Neuronal stem cell (in vitro differentiated cells): ENCODE measurements at regions not wholly inside any gene's neighbourhood (a gene's known extent, or its start where the extent isn't known, plus 50 kb on each side); places are given as distances from the start of the nearest gene placed in this dataset.

Experiments used
- DNase-seq: peaks from one replicate; pipeline ENCODE4 v3.0.0-alpha.2; 2013; ENCODE audit warnings: low spot score
- H2AFZ ChIP-seq: one replicate; pipeline ENCODE4 v1.6.1; 2013; ENCODE audit warnings: mild to moderate bottlenecking, low read length, inconsistent platforms
- H2AK5ac ChIP-seq: 2 replicates; pipeline ENCODE4 v1.6.1; 2013; ENCODE audit warnings: low read depth, mild to moderate bottlenecking, inconsistent platforms, low read length, moderate library complexity, mixed read lengths
- H2BK120ac ChIP-seq: 2 replicates; pipeline ENCODE4 v1.6.1; 2013; ENCODE audit warnings: low read depth, mild to moderate bottlenecking, inconsistent platforms, low read length, moderate library complexity, mixed read lengths
- H2BK12ac ChIP-seq: one replicate; pipeline ENCODE4 v1.6.1; 2013; ENCODE audit warnings: low read length, inconsistent platforms
- H2BK15ac ChIP-seq: 2 replicates; pipeline ENCODE4 v1.6.1; 2013; ENCODE audit warnings: mild to moderate bottlenecking, low read length, inconsistent platforms, mixed read lengths
- H2BK5ac ChIP-seq: one replicate; pipeline ENCODE4 v1.6.1; 2013; ENCODE audit warnings: inconsistent platforms, mild to moderate bottlenecking, low read length, moderate library complexity
- H3K14ac ChIP-seq: one replicate; pipeline ENCODE4 v1.6.1; 2013; ENCODE audit warnings: low read length, inconsistent platforms
- H3K18ac ChIP-seq: 2 replicates; pipeline ENCODE4 v1.6.1; 2013; ENCODE audit warnings: low read length, inconsistent platforms
- H3K23ac ChIP-seq: 2 replicates; pipeline ENCODE4 v1.6.1; 2013; ENCODE audit warnings: low read depth, mild to moderate bottlenecking, mixed read lengths, low read length, inconsistent platforms; ENCODE audit not compliant: poor library complexity
- H3K27ac ChIP-seq: replicated peaks from 3 replicates; pipeline ENCODE4 v1.5.1; 2013; ENCODE audit warnings: low read length, inconsistent platforms
- H3K27me3 ChIP-seq, 3 experiments: 2 replicates each; pipeline ENCODE4 v1.6.1; 2013; ENCODE audit warnings: low read length in 3 of 3, mild to moderate bottlenecking in 2 of 3, inconsistent platforms in 1 of 3, low read depth in 1 of 3, mixed read lengths in 1 of 3, moderate library complexity in 1 of 3; ENCODE audit not compliant: control insufficient read depth in 3 of 3, insufficient read depth in 3 of 3
- H3K36me3 ChIP-seq, 2 donors: replicated peaks in 1 of 2; 2 replicates each; pipeline ENCODE4 v1.6.1; 2013; ENCODE audit warnings: low read length in 2 of 2; ENCODE audit not compliant: control insufficient read depth in 2 of 2, insufficient read depth in 2 of 2
- H3K4ac ChIP-seq: 2 replicates; pipeline ENCODE4 v1.6.1; 2013; ENCODE audit warnings: inconsistent platforms, mild to moderate bottlenecking, low read length, moderate library complexity
- H3K4me1 ChIP-seq, 2 donors: 1 replicate in 1 of 2; 2 replicates in 1 of 2; pipeline ENCODE4 v1.6.1; 2013; ENCODE audit warnings: low read length in 2 of 2, low read depth in 1 of 2; ENCODE audit not compliant: control insufficient read depth in 2 of 2, insufficient read depth in 1 of 2
- H3K4me2 ChIP-seq: one replicate; pipeline ENCODE4 v1.6.1; 2013; ENCODE audit warnings: mild to moderate bottlenecking, low read length, inconsistent platforms; ENCODE audit not compliant: insufficient read depth, poor library complexity, severe bottlenecking
- H3K4me3 ChIP-seq, 2 donors: 2 replicates each; pipeline ENCODE4 v1.5.1; 2013; ENCODE audit warnings: low read length in 2 of 2, mild to moderate bottlenecking in 2 of 2, inconsistent platforms in 1 of 2, moderate library complexity in 1 of 2
- H3K79me1 ChIP-seq: one replicate; pipeline ENCODE4 v1.6.1; 2013; ENCODE audit warnings: low read depth, mild to moderate bottlenecking, inconsistent platforms, low read length, moderate library complexity
- H3K9ac ChIP-seq: one replicate; pipeline ENCODE4 v1.6.1; 2013; ENCODE audit warnings: mild to moderate bottlenecking, low read depth, low read length, inconsistent platforms; ENCODE audit not compliant: poor library complexity
- H3K9me3 ChIP-seq, 2 donors: replicated peaks in 1 of 2; 2 replicates each; pipeline versions ENCODE3 to v1.6.1; 2013; ENCODE audit warnings: low read length in 2 of 2, mild to moderate bottlenecking in 2 of 2, inconsistent platforms in 1 of 2, low read depth in 1 of 2, mixed read lengths in 1 of 2, moderate library complexity in 1 of 2; ENCODE audit not compliant: control insufficient read depth in 2 of 2, insufficient read depth in 1 of 2
- H4K8ac ChIP-seq: one replicate; pipeline ENCODE4 v1.6.1; 2013; ENCODE audit warnings: low read depth, mild to moderate bottlenecking, inconsistent platforms, low read length, moderate library complexity
- H4K91ac ChIP-seq: one replicate; pipeline ENCODE4 v1.6.1; 2013; ENCODE audit warnings: low read length, low read depth, mild to moderate bottlenecking, inconsistent platforms; ENCODE audit not compliant: poor library complexity
- WGBS, 2 donors: extraction: QIAGEN DNeasy Blood & Tissue Kit; methylation state at CpG; one replicate each; pipeline ENCODE4 v1.1.7; 2013; ENCODE audit warnings: missing lambda C conversion rate in 2 of 2, mixed read lengths in 1 of 2; ENCODE audit not compliant: insufficient read length in 2 of 2, insufficient replicate concordance in 1 of 2; ENCODE audit errors: extremely low coverage in 2 of 2; 5-methylcytosine and 5-hydroxymethylcytosine counted together

DNA sequence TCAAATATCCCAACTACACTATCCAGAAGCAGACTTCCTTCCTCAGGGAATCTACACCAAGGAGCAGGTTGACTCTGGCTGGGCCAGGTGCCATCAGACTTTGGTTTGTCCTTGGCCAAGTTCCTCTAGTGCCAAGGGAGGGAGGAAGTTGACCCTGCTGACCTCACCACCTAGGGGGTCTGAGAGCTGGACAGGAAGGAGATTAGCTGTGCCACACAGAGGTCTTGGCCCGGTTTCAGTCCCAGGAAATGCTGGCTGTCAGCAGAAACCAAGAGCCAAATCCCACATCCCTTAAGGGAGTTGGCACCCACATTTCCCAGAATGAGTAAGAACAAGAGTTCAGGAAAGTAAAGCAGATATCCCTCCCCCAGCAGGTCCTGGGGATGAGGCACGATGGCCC is 178.2 kb downstream of the SALL1 start:
- no peak overlapping the region for H2BK5ac ChIP-seq
- H4K91ac ChIP-seq = no peak overlapping the region
- no peaks in the 10 kb centered on the region for H3K27me3 ChIP-seq
- no peaks in the 10 kb centered on the region for H3K79me1 ChIP-seq
- H2AFZ ChIP-seq = no peak overlapping the region
- H3K14ac ChIP-seq = no peak overlapping the region
- no peak overlapping the region for H2BK12ac ChIP-seq
- no peak overlapping the region for H3K18ac ChIP-seq
- H2AK5ac ChIP-seq = no peak overlapping the region
- H4K8ac ChIP-seq = no peak overlapping the region
- no peaks in the 10 kb centered on the region for H3K9me3 ChIP-seq
- H3K9ac ChIP-seq = no peak overlapping the region
- H3K23ac ChIP-seq = no peak overlapping the region
- H3K4ac ChIP-seq = no peak overlapping the region
- H3K4me1 ChIP-seq = no peaks in the 10 kb centered on the region
- H3K27ac ChIP-seq = no peak overlapping the region
- no peak overlapping the region for H2BK15ac ChIP-seq
- no peak for DNase-seq
- H2BK120ac ChIP-seq = no peak overlapping the region
- no peak overlapping the region for H3K4me3 ChIP-seq
- no CpG with 5 or more reads among the region's 2 CpGs for WGBS, 2 donors
- no peaks in the 10 kb centered on the region for H3K36me3 ChIP-seq
- no peak overlapping the region for H3K4me2 ChIP-seq

DNA sequence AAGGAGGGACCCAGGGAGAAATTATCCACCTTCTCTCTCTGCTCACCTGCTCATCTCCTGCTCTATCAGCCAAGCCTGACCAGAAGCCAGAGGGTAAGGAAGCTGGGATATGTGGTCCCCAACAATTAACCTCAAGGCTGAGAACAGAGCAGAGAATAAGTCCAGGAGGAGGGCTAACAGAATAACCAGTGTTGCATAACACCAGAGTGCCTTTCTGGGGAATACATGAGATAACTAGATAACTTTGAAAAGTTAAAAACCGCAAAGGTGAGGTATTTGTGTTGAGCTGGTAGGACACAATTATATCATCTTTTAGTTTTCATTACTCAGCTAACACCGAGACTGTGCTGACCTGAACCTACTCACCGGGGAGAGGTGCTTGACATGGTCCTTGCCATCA is 180.8 kb downstream of the SALL1 start:
- no CpG with 5 or more reads among the region's 3 CpGs for WGBS, 2 donors
- no peaks in the 10 kb centered on the region for H3K9me3 ChIP-seq

GRCh38 chr16:50967827-50968612 is 183.1 kb downstream of the SALL1 start:
- Histone ChIP-seq H3K23ac (no peak overlapping the region), H4K91ac (no peak overlapping the region), H2BK12ac (no peak overlapping the region), H2BK5ac (no peak overlapping the region), H3K4me3 (no peak overlapping the region), H3K4ac (no peak overlapping the region), H3K9me3 (no peaks in the 10 kb centered on the region), H2BK15ac (no peak overlapping the region), H3K18ac (no peak overlapping the region), H4K8ac (no peak overlapping the region), H2BK120ac (no peak overlapping the region), H3K27me3 (peaks cover 0 to 4% (median 0%) of the 10 kb centered on the region in 3 experiments), H3K14ac (no peak overlapping the region), H2AK5ac (no peak overlapping the region), H3K36me3 (no peaks in the 10 kb centered on the region), H3K4me1 (no peaks in the 10 kb centered on the region), H3K27ac (no peak overlapping the region), H2AFZ (no peak overlapping the region), H3K4me2 (no peak overlapping the region), H3K79me1 (no peaks in the 10 kb centered on the region), H3K9ac (no peak overlapping the region)
- no CpG with 5 or more reads among the region's 3 CpGs for WGBS, 2 donors
- no peak for DNase-seq

More for the DNA sequence above, 180.8 kb downstream of the SALL1 start:
- Histone ChIP-seq H2BK5ac (no peak overlapping the region), H2BK12ac (no peak overlapping the region), H3K4me2 (no peak overlapping the region), H3K4me3 (no peak overlapping the region), H4K91ac (no peak overlapping the region), H3K4ac (no peak overlapping the region), H3K27me3 (peaks cover 0 to 4% (median 0%) of the 10 kb centered on the region in 3 experiments), H3K9ac (no peak overlapping the region), H2BK15ac (no peak overlapping the region), H3K27ac (no peak overlapping the region), H2AK5ac (no peak overlapping the region), H4K8ac (no peak overlapping the region), H3K79me1 (no peaks in the 10 kb centered on the region), H3K36me3 (no peaks in the 10 kb centered on the region), H2BK120ac (no peak overlapping the region), H2AFZ (no peak overlapping the region), H3K23ac (no peak overlapping the region), H3K14ac (no peak overlapping the region), H3K18ac (no peak overlapping the region), H3K4me1 (no peaks in the 10 kb centered on the region)
- no peak for DNase-seq

DNA sequence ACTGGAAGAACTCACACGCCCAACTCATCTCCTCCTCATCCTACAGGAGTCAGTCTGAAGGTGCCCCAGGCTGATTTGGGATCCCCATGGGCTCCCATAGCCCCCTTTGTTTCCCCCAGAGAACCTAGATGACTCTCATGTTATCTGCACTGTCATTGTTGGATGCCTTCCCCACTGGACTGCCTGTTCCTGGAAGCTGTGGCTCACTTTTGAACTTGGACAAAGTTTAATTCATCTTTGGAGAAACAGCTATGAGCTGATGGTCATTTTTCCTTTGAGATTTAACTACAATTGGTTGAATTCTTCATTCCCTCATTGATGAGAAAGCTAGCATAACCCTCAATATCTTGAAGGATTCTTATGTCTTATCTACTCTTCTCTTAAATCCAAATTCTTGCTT is 186.6 kb downstream of the SALL1 start:
- H3K9ac ChIP-seq = no peak overlapping the region
- H2AFZ ChIP-seq = no peak overlapping the region
- no CpG with 5 or more reads among the region's 1 CpG for WGBS, 2 donors

More for the DNA sequence above, 186.6 kb downstream of the SALL1 start:
- Histone ChIP-seq H4K91ac (no peak overlapping the region), H3K27ac (no peak overlapping the region), H3K9me3 (no peaks in the 10 kb centered on the region), H2BK15ac (no peak overlapping the region), H3K23ac (no peak overlapping the region), H3K36me3 (no peaks in the 10 kb centered on the region), H4K8ac (no peak overlapping the region), H3K14ac (no peak overlapping the region), H3K4me1 (peaks cover 0 to 3% of the 10 kb centered on the region in 2 donors), H2BK12ac (no peak overlapping the region), H3K79me1 (no peaks in the 10 kb centered on the region), H3K4me2 (no peak overlapping the region), H3K4me3 (no peak overlapping the region), H3K27me3 (peaks cover 0 to 4% (median 0%) of the 10 kb centered on the region in 3 experiments), H2AK5ac (no peak overlapping the region), H2BK5ac (no peak overlapping the region), H3K18ac (no peak overlapping the region), H3K4ac (no peak overlapping the region), H2BK120ac (no peak overlapping the region)
- DNase-seq = no peak
